PC-9 (cell line): ENCODE measurements at regions not wholly inside any gene's neighbourhood (a gene's known extent, or its start where the extent isn't known, plus 50 kb on each side); places are given as distances from the start of the nearest gene placed in this dataset.
"Not testable (repeated sequence)": the region's sequence is repeated elsewhere in the genome, so short reads cannot be mapped to it uniquely, and the experiment has no call there.

ENCODE experiments used
- BruUV-seq: library from RNA; stranded (reverse); fragments of 400-500 nt; replicated peaks from 2 replicates; lab custom pipeline; 2021; lab: Mats Ljungman, UMichigan
- CTCF ChIA-PET: fragments of 300-600 bp; sonication (Branson Sonifier 250); formaldehyde crosslinking; loops from one replicate; lab custom pipeline; 2022; ENCODE audit warnings: antibody characterized with exemption; lab: Charles Lee
- POLR2A ChIA-PET: fragments of 300-600 bp; sonication (Branson Sonifier 250); formaldehyde crosslinking; loops from one replicate; lab custom pipeline; 2022; ENCODE audit warnings: antibody characterized with exemption; ENCODE audit not compliant: unreplicated experiment; lab: Charles Lee
- DNase-seq, 2 experiments: peaks; one replicate each; pipeline versions ENCODE4 v3.0.0 to v3.0.0-alpha.2; 2015 to 2022; ENCODE audit warnings: mixed read lengths in 1 of 2
- H2AFZ ChIP-seq: fragments of 200-600 bp; sonication (generic); 2 replicates; pipeline ENCODE4 v1.8.1; 2017; ENCODE audit warnings: antibody characterized with exemption
- H3F3A ChIP-seq: fragments of 200-600 bp; sonication (generic); 2 replicates; pipeline ENCODE4 v1.8.1; 2017; ENCODE audit warnings: antibody characterized with exemption, mild to moderate bottlenecking, low read depth; ENCODE audit not compliant: insufficient read depth
- H3K27ac ChIP-seq: fragments of 200-600 bp; sonication (generic); 2 replicates; pipeline ENCODE4 v1.6.1; 2016; ENCODE audit warnings: mixed run types
- H3K27me3 ChIP-seq: fragments of 200-600 bp; sonication (generic); 2 replicates; pipeline ENCODE4 v1.6.1; 2016; ENCODE audit warnings: low read depth, mixed run types; ENCODE audit not compliant: insufficient read depth
- H3K36me3 ChIP-seq: fragments of 200-600 bp; sonication (generic); 2 replicates; pipeline ENCODE4 v1.6.1; 2016; ENCODE audit warnings: low read depth, mixed run types
- H3K4me1 ChIP-seq: fragments of 200-600 bp; sonication (generic); replicated peaks from 2 replicates; pipeline ENCODE4 v1.6.1; 2016; ENCODE audit warnings: mixed run types; ENCODE audit not compliant: insufficient read depth
- H3K4me2 ChIP-seq: fragments of 200-600 bp; sonication (generic); 2 replicates; pipeline ENCODE4 v1.6.1; 2017; ENCODE audit warnings: mixed run types
- H3K4me3 ChIP-seq: fragments of 200-600 bp; sonication (generic); 2 replicates; pipeline ENCODE4 v1.6.1; 2016; ENCODE audit warnings: mixed run types
- H3K79me2 ChIP-seq: fragments of 200-600 bp; sonication (generic); 2 replicates; pipeline ENCODE4 v1.6.1; 2017; ENCODE audit warnings: low read depth, mixed run types
- H3K9me2 ChIP-seq: fragments of 200-600 bp; sonication (generic); 2 replicates; pipeline ENCODE4 v1.8.1; 2017; ENCODE audit warnings: mild to moderate bottlenecking; ENCODE audit not compliant: insufficient read depth
- H3K9me3 ChIP-seq: fragments of 200-600 bp; sonication (generic); 2 replicates; pipeline ENCODE4 v1.8.1; 2016; ENCODE audit warnings: low read depth; ENCODE audit not compliant: insufficient read depth
- H4K20me1 ChIP-seq: fragments of 200-600 bp; sonication (generic); 2 replicates; pipeline ENCODE4 v1.8.1; 2017; ENCODE audit not compliant: insufficient read depth
- CTCF ChIP-seq: fragments of 200-600 bp; sonication (generic); conservative IDR thresholded peaks from 2 replicates; pipeline ENCODE4 v1.6.1; 2017; ENCODE audit warnings: mixed run types, antibody characterized with exemption, mild to moderate bottlenecking, moderate library complexity
- EZH2 ChIP-seq: fragments of 200-600 bp; sonication (generic); IDR thresholded peaks from 2 replicates; pipeline ENCODE4 v1.8.0; 2017; ENCODE audit warnings: antibody characterized with exemption, low read depth
- intact Hi-C: fragments of 100-400 bp; cut with micrococcal nuclease; formaldehyde crosslinking; loops from one replicate; pipeline ENCODE4 v1.10.0; 2022; ENCODE audit not compliant: unreplicated experiment

- H3K79me2 ChIP-seq: no peaks in the 10 kb centered on the region
- H3F3A ChIP-seq: no peaks in the 10 kb centered on the region
- no peak overlapping the region for H3K4me3 ChIP-seq
- H3K27me3 ChIP-seq: no peaks in the 10 kb centered on the region
- no peak overlapping the region for H3K4me2 ChIP-seq
- ChIA-PET CTCF (no interaction called here), POLR2A (no interaction called here)
- intact Hi-C loops: no loop called here
- H3K9me3 ChIP-seq: 0 out of 2 replicates have a peak, but pooled peaks cover 1% of the 10 kb centered on the region
- H3K9me2 ChIP-seq: no peaks in the 10 kb centered on the region
- no peak overlapping the region for H3K27ac ChIP-seq
- TF ChIP-seq CTCF (no peak), EZH2 (no peak)
- no peaks in the 10 kb centered on the region for H4K20me1 ChIP-seq
- no peaks in the 10 kb centered on the region for H3K4me1 ChIP-seq
- no TSS peak for BruUV-seq
- no peaks in the 10 kb centered on the region for H3K36me3 ChIP-seq
- H2AFZ ChIP-seq: no peak overlapping the region
- DNase-seq: no peak
Observed at GRCh38 chr6:155813548-155813947, 357.9 kb upstream of the NOX3 start.

DNA sequence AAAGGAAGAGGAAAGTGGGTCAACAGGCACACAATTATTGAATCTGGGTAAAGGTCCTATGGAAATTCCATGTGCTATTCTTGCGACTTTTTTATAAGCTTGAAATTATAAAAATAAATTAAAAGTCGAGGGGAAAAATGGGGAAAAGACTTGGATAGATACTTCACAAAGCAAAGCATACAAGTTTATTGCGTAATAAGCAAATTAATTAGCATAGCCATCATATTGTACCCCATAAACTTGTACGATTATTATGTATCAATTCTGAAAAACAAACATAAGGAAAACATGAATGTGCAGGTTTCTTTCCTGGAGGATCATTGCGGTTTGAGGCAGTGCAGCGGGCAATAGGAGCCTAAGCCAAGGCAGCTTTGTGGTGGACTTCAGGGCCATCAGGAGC lies 351.6 kb upstream of the NOX3 start:
- no peak overlapping the region for H2AFZ ChIP-seq
- no peak overlapping the region for H3K27ac ChIP-seq
- H3K9me2 ChIP-seq: no peaks in the 10 kb centered on the region
- H3K4me2 ChIP-seq: no peak overlapping the region
- no peak overlapping the region for H3K4me3 ChIP-seq
- H3K4me1 ChIP-seq: no peaks in the 10 kb centered on the region
- H3K36me3 ChIP-seq: no peaks in the 10 kb centered on the region
- no peaks in the 10 kb centered on the region for H3K79me2 ChIP-seq
- no peak for DNase-seq
- 0 out of 2 replicates have a peak, but pooled peaks cover 4% of the 10 kb centered on the region for H3K9me3 ChIP-seq
- ChIA-PET CTCF (no interaction called here), POLR2A (no interaction called here)
- no peak for TF ChIP-seq EZH2
- no peak for TF ChIP-seq CTCF
- no peaks in the 10 kb centered on the region for H3F3A ChIP-seq
- no TSS peak for BruUV-seq
- H4K20me1 ChIP-seq: no peaks in the 10 kb centered on the region
- no peaks in the 10 kb centered on the region for H3K27me3 ChIP-seq
- intact Hi-C loops: no loop called here

- CTCF ChIA-PET: no interaction called here
- no peak overlapping the region for H3K27ac ChIP-seq
- POLR2A ChIA-PET: no interaction called here
- H4K20me1 ChIP-seq: no peaks in the 10 kb centered on the region
- no peak overlapping the region for H3K4me3 ChIP-seq
- H3K36me3 ChIP-seq: no peaks in the 10 kb centered on the region
- H3K9me2 ChIP-seq: no peaks in the 10 kb centered on the region
- H3K4me2 ChIP-seq: no peak overlapping the region
- H3F3A ChIP-seq: no peaks in the 10 kb centered on the region
- H3K27me3 ChIP-seq: no peaks in the 10 kb centered on the region
- H3K9me3 ChIP-seq: no peaks in the 10 kb centered on the region
- H3K79me2 ChIP-seq: no peaks in the 10 kb centered on the region
- no peak overlapping the region for H2AFZ ChIP-seq
- no TSS peak for BruUV-seq
- no peak for DNase-seq
- intact Hi-C loops: no loop called here
- no peak for TF ChIP-seq CTCF
- TF ChIP-seq EZH2: no peak
- H3K4me1 ChIP-seq: no peaks in the 10 kb centered on the region
Observed at GRCh38 chr6:155801046-155801445, 345.4 kb upstream of the NOX3 start.

DNA sequence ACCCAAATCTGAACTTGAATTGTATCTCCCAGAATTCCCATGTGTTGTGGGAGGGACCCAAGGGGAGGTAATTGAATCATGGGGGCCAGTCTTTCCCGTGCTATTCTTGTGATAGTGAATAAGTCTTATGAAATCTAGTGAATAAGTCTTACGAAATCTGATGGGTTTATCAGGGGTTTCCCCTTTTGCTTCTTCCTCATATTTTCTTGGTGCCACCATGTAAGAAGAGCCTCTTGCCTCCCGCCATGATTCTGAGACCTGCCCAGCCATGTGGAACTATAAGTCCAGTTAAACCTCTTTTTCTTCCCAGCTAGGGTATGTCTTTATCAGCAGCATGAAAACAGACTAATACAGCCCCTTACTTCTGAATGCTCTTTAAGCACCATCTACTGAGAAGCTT lies 343.2 kb upstream of the NOX3 start:
- BruUV-seq, H3K9me2 ChIP-seq, H3K4me1 ChIP-seq, DNase-seq, H4K20me1 ChIP-seq, H3K4me2 ChIP-seq, intact Hi-C loops, H3K27ac ChIP-seq, H3F3A ChIP-seq, H2AFZ ChIP-seq, POLR2A ChIA-PET, H3K27me3 ChIP-seq, H3K79me2 ChIP-seq, H3K4me3 ChIP-seq, H3K9me3 ChIP-seq, H3K36me3 ChIP-seq, CTCF ChIA-PET: not testable (repeated sequence)
